Hepatocyte (in vitro differentiated cells): ENCODE measurements at regions not wholly inside any gene's neighbourhood (a gene's known extent, or its start where the extent isn't known, plus 50 kb on each side); places are given as distances from the start of the nearest gene placed in this dataset.

Experiments
- DNase-seq: peaks from one replicate; pipeline ENCODE4 v3.0.0-alpha.2; 2016; ENCODE audit warnings: low spot score
- H2AFZ ChIP-seq: fragments of 200-600 bp; sonication (generic); 2 replicates; pipeline ENCODE4 v1.6.0; 2016; ENCODE audit warnings: antibody characterized with exemption, mild to moderate bottlenecking
- H3K27ac ChIP-seq: fragments of 200-600 bp; sonication (generic); 2 replicates; pipeline ENCODE4 v1.5.1; 2016; ENCODE audit warnings: mild to moderate bottlenecking
- H3K27me3 ChIP-seq: fragments of 200-600 bp; sonication (generic); 2 replicates; pipeline ENCODE4 v1.6.1; 2016
- H3K36me3 ChIP-seq: fragments of 200-600 bp; sonication (generic); replicated peaks from 2 replicates; pipeline ENCODE4 v1.5.1; 2016; ENCODE audit warnings: low read depth; ENCODE audit not compliant: insufficient read depth
- H3K4me1 ChIP-seq: fragments of 200-600 bp; sonication (generic); 2 replicates; pipeline ENCODE4 v1.5.1; 2016; ENCODE audit warnings: mild to moderate bottlenecking, moderate library complexity; ENCODE audit not compliant: insufficient read depth
- H3K4me2 ChIP-seq: fragments of 200-600 bp; sonication (generic); 2 replicates; pipeline ENCODE4 v1.6.0; 2016
- H3K4me3 ChIP-seq: fragments of 200-600 bp; sonication (generic); 2 replicates; pipeline ENCODE4 v1.5.1; 2016; ENCODE audit warnings: mild to moderate bottlenecking
- H3K79me2 ChIP-seq: fragments of 200-600 bp; sonication (generic); 2 replicates; pipeline ENCODE4 v1.6.0; 2017; ENCODE audit warnings: mild to moderate bottlenecking
- H3K9me2 ChIP-seq: fragments of 200-600 bp; sonication (generic); replicated peaks from 2 replicates; pipeline ENCODE4 v1.6.0; 2017; ENCODE audit warnings: mild to moderate bottlenecking; ENCODE audit not compliant: insufficient read depth
- H3K9me3 ChIP-seq: fragments of 200-600 bp; sonication (generic); 2 replicates; pipeline ENCODE4 v1.5.1; 2016; ENCODE audit warnings: low read depth, mild to moderate bottlenecking
- H4K20me1 ChIP-seq: fragments of 200-600 bp; sonication (generic); 2 replicates; pipeline ENCODE4 v1.6.0; 2016; ENCODE audit warnings: mild to moderate bottlenecking; ENCODE audit not compliant: insufficient read depth, poor library complexity, severe bottlenecking
- CTCF ChIP-seq: fragments of 200-600 bp; sonication (generic); IDR thresholded peaks from 2 replicates; pipeline ENCODE4 v1.5.1; 2016; ENCODE audit warnings: antibody characterized with exemption, mild to moderate bottlenecking; ENCODE audit not compliant: poor library complexity
- EZH2 ChIP-seq: fragments of 200-600 bp; sonication (generic); IDR thresholded peaks from 2 replicates; pipeline ENCODE4 v1.6.1; 2016; ENCODE audit warnings: antibody characterized with exemption, mild to moderate bottlenecking, borderline replicate concordance
- EZH2phosphoT487 ChIP-seq: fragments of 200-600 bp; sonication (generic); IDR thresholded peaks from one replicate; pipeline ENCODE4 v1.6.1; 2018; ENCODE audit warnings: antibody characterized with exemption, mild to moderate bottlenecking, low read depth, moderate library complexity; ENCODE audit not compliant: unreplicated experiment, severe bottlenecking
- WGBS: methylation state at CpG from one replicate; pipeline ENCODE4 v1.1.6; 2016; ENCODE audit warnings: low lambda C conversion rate; ENCODE audit errors: missing lambda C conversion rate; 5-methylcytosine and 5-hydroxymethylcytosine counted together

- WGBS = 58% methylated on average over 1 of the region's 1 CpG
- no peaks in the 10 kb centered on the region for H3K9me3 ChIP-seq
- no peaks in the 10 kb centered on the region for H3K4me1 ChIP-seq
- no peak for DNase-seq
- no peak overlapping the region for H3K4me3 ChIP-seq
- no peaks in the 10 kb centered on the region for H3K27me3 ChIP-seq
- no peak overlapping the region for H3K4me2 ChIP-seq
- TF ChIP-seq EZH2phosphoT487 (no peak), CTCF (no peak), EZH2 (no peak)
- H3K36me3 ChIP-seq = no peaks in the 10 kb centered on the region
- H2AFZ ChIP-seq = no peak overlapping the region
- no peaks in the 10 kb centered on the region for H3K9me2 ChIP-seq
- H3K79me2 ChIP-seq = no peaks in the 10 kb centered on the region
- no peaks in the 10 kb centered on the region for H4K20me1 ChIP-seq
- H3K27ac ChIP-seq = no peak overlapping the region
Observed at GRCh38 chr4:85081196-85081595, 114.7 kb upstream of the WDFY3 start.

- H3K27me3 ChIP-seq = no peaks in the 10 kb centered on the region
- no peaks in the 10 kb centered on the region for H4K20me1 ChIP-seq
- H3K79me2 ChIP-seq = no peaks in the 10 kb centered on the region
- no peaks in the 10 kb centered on the region for H3K9me2 ChIP-seq
- no peak overlapping the region for H3K4me2 ChIP-seq
- no peaks in the 10 kb centered on the region for H3K9me3 ChIP-seq
- peak; percentile 84 for DNase-seq
- 26% methylated on average over 3 of the region's 3 CpGs for WGBS
- H3K36me3 ChIP-seq = no peaks in the 10 kb centered on the region
- TF ChIP-seq EZH2 = no peak
- TF ChIP-seq CTCF = peak; percentile 62
- no peaks in the 10 kb centered on the region for H3K4me1 ChIP-seq
- no peak overlapping the region for H3K27ac ChIP-seq
- no peak overlapping the region for H2AFZ ChIP-seq
- H3K4me3 ChIP-seq = no peak overlapping the region
Observed at GRCh38 chr4:85084371-85085094, 118.0 kb upstream of the WDFY3 start.

- no peaks in the 10 kb centered on the region for H3K9me2 ChIP-seq
- no peak overlapping the region for H3K4me2 ChIP-seq
- no peaks in the 10 kb centered on the region for H3K79me2 ChIP-seq
- no peak overlapping the region for H3K27ac ChIP-seq
- whole genome bisulfite sequencing = 64% methylated on average over 2 of the region's 2 CpGs
- H2AFZ ChIP-seq = no peak overlapping the region
- DNase-seq = peak; percentile 17
- H3K4me3 ChIP-seq = no peak overlapping the region
- no peak for TF ChIP-seq CTCF
- no peak for TF ChIP-seq EZH2phosphoT487
- TF ChIP-seq EZH2 = no peak
- H3K36me3 ChIP-seq = no peaks in the 10 kb centered on the region
- no peaks in the 10 kb centered on the region for H3K27me3 ChIP-seq
- no peaks in the 10 kb centered on the region for H3K4me1 ChIP-seq
- H3K9me3 ChIP-seq = no peaks in the 10 kb centered on the region
- H4K20me1 ChIP-seq = no peaks in the 10 kb centered on the region
Observed at GRCh38 chr4:85086721-85087120, 120.2 kb upstream of the WDFY3 start.
